GM18520 (cell line): ENCODE measurements at regions not wholly inside any gene's neighbourhood (a gene's known extent, or its start where the extent isn't known, plus 50 kb on each side); places are given as distances from the start of the nearest gene placed in this dataset.

Experiments
- ATAC-seq: cut with Tn5 transposase; IDR thresholded peaks from one replicate; pipeline ENCODE4 v1.9.1; 2021; ENCODE audit not compliant: unreplicated experiment

GRCh38 chr18:54100920-54101470 is 123.5 kb downstream of the MBD2 start:
- no peak for ATAC-seq

DNA sequence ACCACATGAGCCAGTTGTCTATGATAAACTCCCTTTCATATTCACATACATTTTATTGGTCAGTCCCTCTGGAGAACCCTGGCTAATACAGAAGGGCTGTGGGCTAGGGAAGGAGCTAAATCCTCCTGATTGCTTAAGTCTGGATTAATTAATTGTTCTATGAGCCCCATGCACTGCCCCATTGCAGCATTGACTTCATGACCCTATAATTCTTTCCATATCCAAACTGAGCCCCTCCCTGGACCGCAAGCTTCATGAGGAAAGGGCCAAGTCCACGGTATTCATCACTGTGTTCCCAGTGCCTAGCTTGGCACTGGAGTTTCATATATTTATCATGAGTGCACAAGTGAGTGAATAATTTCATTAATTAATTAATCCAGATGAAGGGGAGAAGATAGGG is 124.0 kb downstream of the MBD2 start:
- no peak for ATAC-seq

GRCh38 chr18:54094474-54094873 is 130.0 kb downstream of the MBD2 start:
- no peak for ATAC-seq

DNA sequence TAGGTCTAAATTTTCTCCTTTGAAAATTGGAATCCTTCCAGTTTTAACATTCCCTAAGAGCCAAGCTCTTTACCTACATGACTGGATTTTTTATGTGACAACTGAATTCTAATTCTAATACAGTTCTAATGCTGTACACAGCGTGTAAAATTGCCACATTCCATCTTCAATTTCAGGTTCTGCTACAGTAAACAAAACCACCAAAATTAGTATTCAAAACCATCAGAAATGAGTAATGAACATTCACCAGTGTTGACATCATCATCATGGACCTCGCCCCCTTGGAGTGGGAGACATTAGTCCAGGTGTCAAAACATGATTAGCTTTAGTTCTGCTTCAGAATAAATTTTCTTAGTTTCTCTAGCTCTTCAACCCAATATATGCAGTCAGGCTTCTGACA is 133.6 kb downstream of the MBD2 start:
- no peak for ATAC-seq

GRCh38 chr18:54089749-54090459 is 134.6 kb downstream of the MBD2 start:
- no peak for ATAC-seq

GRCh38 chr18:54086863-54087262 is 137.6 kb downstream of the MBD2 start:
- no peak for ATAC-seq

- peak; percentile 79 for ATAC-seq
Observed at GRCh38 chr18:54086046-54086802, 138.2 kb downstream of the MBD2 start.

DNA sequence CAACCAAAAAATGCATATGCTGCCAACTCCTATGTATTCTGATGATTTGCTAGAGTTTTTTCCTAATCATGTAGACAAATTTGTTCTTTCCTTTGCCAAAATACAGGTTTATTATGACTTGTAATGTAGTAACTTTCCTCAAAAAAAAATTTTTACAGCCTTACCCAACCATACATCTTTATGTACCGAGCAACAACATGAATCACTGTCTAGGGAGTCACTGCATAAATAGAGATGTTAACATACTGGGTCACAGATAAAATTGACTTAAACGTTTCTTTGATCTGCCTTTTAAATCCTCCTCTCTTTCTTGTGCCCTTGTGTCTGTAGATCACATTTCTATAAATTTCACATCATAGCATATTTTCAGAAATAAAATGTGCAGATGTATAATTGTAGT is 143.6 kb downstream of the MBD2 start:
- ATAC-seq, result no peak

DNA sequence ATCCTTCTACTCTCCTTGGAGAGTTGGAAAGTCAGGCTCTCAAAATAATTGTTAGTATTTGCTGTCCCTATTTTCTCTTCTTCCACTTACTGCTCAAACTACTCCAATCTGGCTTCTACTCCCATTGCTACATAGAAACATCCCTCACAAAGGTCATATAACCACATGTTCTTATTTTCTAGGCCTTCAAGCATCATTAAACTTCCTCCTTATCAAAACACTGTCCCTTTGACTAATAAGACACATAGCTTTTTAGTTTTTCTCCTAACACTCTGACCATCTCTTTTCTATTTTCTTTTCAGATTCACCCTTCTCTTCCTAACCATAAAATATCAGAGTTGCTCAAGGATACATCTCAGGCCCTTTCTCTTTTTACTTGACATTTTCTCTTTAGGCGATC is 148.3 kb downstream of the MBD2 start:
- ATAC-seq, result no peak

- ATAC-seq, result no peak
Observed at GRCh38 chr18:54075689-54076088, 148.8 kb downstream of the MBD2 start.

- ATAC-seq, result no peak
Observed at GRCh38 chr18:54069729-54070128, 154.7 kb downstream of the MBD2 start.

GRCh38 chr18:54060343-54061005 is 164.0 kb downstream of the MBD2 start:
- no peak for ATAC-seq

GRCh38 chr18:54052732-54053429 is 171.6 kb downstream of the MBD2 start:
- no peak for ATAC-seq

DNA sequence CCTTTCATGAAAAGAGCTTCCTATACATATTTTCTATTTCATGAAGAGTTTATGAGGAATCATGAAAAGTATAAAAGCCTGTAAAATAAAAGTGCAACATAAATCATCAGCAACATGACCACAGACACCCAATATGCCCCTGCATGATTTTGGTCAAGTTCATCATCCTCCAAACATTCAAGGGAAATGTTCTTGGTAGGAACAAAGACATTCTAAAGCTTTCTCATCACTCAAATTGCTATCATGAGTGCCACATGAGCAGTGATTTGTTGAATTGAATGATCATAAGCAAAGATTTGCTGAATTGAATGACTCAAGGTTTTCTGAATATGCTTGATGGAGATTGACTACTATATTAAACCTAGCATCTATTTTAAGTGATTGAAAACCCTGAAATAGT is 172.2 kb downstream of the MBD2 start:
- no peak for ATAC-seq

GRCh38 chr18:54043484-54044251 is 180.8 kb downstream of the MBD2 start:
- no peak for ATAC-seq

- no peak for ATAC-seq
Observed at GRCh38 chr18:54035927-54036326, 188.5 kb downstream of the MBD2 start.

DNA sequence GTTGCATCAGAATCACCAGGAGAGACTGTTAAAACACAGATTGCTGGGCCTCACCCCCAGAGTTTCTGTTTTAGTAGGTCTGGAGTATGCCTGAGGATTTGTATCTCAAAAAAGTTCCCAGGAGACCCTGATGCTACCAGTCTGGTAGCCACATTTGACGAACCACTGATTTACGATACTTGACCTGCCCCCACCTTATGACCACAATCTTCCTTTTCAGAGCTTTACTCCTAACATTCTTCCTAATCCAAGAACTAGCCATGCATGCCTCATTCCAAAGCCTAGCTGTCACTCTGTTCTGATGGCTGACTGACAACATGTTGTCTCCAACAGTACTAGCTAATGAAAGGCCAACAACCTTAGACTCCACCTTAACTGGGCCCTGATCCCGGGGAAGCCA is 191.4 kb downstream of the MBD2 start:
- no peak for ATAC-seq

- ATAC-seq, result no peak
Observed at GRCh38 chr18:54032412-54032811, 192.1 kb downstream of the MBD2 start.

DNA sequence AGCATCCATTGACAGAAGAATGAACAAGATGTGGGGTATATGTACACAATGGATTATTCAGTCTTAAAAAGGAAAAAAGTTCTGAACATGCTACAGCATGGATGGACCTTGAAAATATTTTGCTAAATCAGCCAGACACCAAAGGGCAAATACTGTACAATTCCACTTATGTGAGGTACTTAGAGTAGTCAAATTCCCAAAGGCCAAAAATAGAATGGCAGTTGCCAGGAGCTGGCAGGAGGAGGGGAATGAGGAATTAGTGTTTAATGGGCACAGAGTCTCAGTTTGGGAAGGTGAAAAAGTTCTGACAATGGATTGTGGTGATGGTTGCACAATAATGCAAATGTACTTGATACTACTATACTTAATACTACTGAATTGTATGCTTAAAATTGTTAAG is 193.2 kb downstream of the MBD2 start:
- ATAC-seq, result no peak

- no peak for ATAC-seq
Observed at GRCh38 chr18:54030434-54030833, 194.0 kb downstream of the MBD2 start.
